ENCODE measurements at regions not wholly inside any gene's neighbourhood (a gene's known extent, or its start where the extent isn't known, plus 50 kb on each side); places are given as distances from the start of the nearest gene placed in this dataset.

DNA sequence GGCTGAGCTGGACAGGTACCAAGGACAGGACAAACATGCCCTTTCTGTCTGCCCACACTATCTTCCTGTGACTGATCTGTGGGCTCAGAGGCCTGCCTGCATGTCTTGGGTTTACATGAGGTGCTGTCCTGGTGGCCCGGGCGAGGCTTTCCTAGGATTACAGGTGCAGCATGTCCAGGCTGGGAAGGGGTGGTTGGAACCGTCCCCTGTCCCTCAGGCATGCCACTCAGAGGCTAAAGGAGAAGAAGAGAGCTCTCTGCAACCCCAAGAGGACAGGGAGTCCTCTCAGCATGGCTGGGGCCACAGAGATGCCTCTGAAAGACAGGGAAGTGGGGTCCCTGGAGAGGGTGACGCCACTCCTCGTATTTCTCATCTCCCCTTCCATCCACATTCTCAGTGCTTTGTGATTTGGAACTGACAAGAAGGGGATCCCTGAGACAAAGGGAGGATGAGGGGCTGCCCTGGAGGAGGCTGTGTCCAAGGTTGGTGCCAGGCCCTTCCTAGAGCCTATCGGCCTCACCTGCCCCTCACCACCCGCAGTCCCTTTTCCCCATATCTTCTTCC is 64.6 kb upstream of the LMO1 start:
- Histone ChIP-seq H3K36me3 (no peaks in the 10 kb centered on the region), H3K27me3 (no peaks in the 10 kb centered on the region), H3K9me3 (no peaks in the 10 kb centered on the region), H3K4me3 (no peak overlapping the region)
- DNase-seq: no peak

DNA sequence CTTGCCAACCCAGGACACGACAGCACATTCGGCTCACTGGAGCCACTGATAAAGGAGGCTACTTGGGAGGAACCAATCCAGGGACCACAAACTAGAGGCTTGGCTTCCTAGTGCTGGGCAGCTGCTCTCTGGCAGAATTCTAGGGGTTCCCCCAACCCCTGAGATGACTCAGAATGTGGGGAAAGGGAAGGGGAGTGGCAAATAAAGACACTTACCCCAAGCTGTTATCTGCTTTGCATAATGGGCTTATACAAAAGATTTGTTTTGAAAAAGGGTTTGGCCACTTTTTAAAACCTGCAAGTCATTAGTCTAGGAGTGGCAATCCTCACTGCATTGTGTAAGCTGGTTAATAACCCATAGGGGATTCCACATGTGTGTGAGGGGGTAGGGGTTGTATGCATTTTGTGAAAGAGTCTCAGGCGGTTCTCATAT is 64.1 kb upstream of the LMO1 start:
- Histone ChIP-seq H3K36me3 (no peaks in the 10 kb centered on the region), H3K9me3 (no peaks in the 10 kb centered on the region), H3K4me3 (no peak overlapping the region), H3K27me3 (no peaks in the 10 kb centered on the region)
- no peak for DNase-seq

DNA sequence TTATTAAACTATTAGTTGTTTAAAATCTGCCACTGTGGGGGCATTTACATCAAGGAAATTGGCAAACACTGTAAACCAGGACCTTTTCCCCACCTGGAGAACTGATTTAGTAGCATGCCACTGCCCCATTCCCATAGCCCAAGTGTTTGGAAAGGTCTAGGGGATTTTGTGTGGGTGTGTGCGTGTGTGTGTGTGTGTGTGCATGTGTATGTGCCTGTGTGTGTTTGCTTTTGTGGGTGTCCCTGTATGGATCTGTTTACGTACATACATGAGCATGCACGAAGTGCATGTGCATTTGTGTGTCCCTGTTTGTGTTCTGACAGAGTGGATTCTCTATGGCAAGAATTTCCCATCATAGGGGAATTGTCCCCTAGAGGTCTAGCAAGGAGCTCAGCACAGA is 62.7 kb upstream of the LMO1 start:
- no peaks in the 10 kb centered on the region for H3K9me3 ChIP-seq
- DNase-seq: no peak
- no peak overlapping the region for H3K4me3 ChIP-seq
- H3K27me3 ChIP-seq: no peaks in the 10 kb centered on the region
- no peaks in the 10 kb centered on the region for H3K36me3 ChIP-seq

DNA sequence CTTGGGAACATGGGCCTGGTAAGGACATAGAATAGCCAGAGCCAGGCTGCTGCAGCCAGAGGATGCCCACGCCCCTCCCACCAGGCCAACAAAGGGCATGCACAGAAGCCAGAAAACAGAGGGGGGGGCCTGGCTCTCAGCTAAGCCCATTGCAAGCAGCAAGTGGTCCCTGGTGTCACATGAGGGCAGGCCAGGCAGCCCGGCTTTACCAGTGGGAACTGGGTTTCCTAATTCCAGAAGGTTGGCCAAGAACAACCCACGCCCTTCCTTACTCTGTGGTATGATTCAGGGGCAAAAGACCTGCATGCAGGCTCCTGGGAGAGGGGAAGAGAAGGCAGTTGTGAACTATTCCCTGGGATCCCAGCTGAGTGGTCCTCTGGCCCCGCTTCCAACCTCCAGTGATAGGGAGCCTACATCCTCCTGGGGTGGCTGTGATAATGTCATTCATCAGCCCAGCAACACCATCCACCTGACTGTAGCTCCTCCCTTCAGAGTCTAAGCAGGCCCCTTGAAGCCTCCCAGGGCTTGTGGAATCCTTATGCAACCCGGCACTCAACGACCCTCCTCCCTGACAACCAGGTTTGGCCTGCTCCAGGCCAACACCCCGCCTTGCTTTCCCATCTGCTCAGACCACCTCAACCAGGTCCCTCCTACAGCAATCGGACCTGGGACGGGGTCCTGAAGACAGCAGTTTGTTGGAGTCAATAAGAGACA is 62.1 kb upstream of the LMO1 start:
- DNase-seq: no peak
- H3K36me3 ChIP-seq: no peaks in the 10 kb centered on the region
- no peaks in the 10 kb centered on the region for H3K27me3 ChIP-seq
- no peaks in the 10 kb centered on the region for H3K9me3 ChIP-seq
- no peak overlapping the region for H3K4me3 ChIP-seq

DNA sequence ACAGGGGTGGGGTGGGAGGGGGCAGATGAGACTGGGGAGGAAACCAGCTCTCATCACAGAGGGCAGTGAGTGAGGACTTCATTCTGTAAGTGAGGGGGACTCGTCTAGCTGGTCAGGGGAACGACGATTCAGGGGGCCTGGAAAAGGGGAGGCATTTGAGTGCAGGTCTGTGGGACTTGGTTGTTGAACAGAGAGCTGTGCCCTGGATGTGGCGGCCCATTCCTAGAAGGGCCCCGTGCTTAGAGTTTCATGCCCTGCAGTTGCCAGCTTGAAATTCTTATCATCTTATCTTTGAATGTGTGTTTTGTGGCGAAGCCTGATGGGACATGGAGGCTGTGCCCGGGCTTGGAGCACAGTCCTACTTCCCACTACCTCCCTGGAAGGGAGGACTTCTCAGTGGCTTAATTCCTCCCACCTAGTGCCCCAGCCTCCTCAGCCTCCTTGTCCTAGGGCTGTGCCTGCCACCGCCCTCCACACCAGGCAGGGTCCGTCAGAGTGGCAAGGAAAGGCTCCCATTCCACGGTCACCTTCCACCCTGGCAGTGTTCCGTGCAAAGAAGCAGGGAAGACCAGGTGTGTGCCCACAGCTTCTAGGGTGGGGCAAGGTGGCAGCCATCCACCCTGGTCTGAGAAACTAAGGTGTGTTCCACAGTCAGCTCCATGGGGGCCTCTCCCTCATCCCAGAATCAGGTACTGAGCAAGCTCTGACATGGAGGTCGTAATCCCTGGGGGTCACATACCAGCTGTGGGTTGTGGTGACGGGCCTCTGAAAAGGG is 59.7 kb upstream of the LMO1 start:
- DNase-seq: no peak
- no peaks in the 10 kb centered on the region for H3K36me3 ChIP-seq
- no peaks in the 10 kb centered on the region for H3K27me3 ChIP-seq
- H3K4me3 ChIP-seq: no peak overlapping the region
- H3K9me3 ChIP-seq: no peaks in the 10 kb centered on the region

DNA sequence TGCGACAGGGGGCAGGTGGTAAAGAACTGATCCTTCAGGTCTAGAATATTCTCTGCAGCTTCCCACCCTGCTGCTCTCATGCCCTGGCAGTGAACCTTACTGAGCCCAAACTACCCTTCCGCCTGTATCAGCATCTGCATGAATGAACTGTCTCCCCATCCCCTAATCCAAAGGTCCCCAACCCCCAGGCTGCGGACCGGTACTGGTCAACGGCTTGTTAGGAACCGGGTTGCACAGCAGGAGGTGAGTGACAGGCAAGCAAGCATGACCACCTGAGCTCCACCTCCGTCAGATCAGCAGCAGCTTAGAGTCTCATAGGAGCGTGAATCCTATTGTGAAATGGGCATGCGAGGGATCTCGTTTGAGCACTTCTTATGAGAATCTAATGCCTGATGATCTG is 58.2 kb upstream of the LMO1 start:
- Histone ChIP-seq H3K27me3 (no peaks in the 10 kb centered on the region), H3K4me3 (no peak overlapping the region), H3K36me3 (no peaks in the 10 kb centered on the region), H3K9me3 (no peaks in the 10 kb centered on the region)
- DNase-seq: no peak

DNA sequence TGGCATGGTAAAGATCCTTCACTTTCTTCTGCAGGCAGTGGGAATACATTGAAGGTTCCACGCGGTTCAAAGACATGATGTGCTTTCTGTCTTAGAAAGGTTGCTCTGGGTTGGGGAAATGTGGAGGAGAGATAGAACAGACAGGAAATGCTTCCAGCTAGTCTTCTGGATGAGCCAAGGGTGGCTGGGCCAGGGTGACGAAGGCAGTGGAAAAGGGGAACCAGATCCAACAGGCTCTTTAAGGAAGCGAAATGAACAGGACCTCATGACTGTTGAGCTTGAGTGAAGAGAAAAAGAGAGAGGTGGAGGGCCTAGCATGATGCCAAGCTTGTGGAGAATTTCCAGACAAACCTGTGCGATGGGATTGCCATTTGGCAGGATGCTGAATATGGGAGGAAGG is 56.4 kb upstream of the LMO1 start:
- Histone ChIP-seq H3K9me3 (no peaks in the 10 kb centered on the region), H3K27me3 (no peaks in the 10 kb centered on the region), H3K36me3 (no peaks in the 10 kb centered on the region), H3K4me3 (no peak overlapping the region)
- no peak for DNase-seq

DNA sequence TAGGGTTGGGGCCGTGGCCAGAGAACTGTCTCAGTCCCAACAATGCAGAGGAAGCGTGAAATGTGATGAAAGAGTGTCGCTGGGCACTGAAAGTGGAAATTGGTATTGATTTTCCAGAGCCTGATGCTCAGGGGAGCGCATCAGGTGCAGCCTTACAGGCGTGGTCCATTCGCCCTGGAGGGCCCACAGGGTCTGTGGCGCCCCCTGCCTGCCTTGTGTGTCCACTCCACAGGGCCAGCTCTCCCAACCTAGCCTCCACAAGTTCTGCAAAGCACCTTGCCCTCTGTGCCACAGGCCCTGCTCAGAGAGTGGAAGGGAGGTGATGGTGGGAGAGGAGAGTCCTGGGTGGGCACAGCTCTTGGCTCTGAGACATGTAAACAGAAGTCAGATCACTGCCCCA is 54.9 kb upstream of the LMO1 start:
- DNase-seq: no peak
- H3K27me3 ChIP-seq: no peaks in the 10 kb centered on the region
- no peaks in the 10 kb centered on the region for H3K9me3 ChIP-seq
- H3K36me3 ChIP-seq: no peaks in the 10 kb centered on the region
- H3K4me3 ChIP-seq: no peak overlapping the region

DNA sequence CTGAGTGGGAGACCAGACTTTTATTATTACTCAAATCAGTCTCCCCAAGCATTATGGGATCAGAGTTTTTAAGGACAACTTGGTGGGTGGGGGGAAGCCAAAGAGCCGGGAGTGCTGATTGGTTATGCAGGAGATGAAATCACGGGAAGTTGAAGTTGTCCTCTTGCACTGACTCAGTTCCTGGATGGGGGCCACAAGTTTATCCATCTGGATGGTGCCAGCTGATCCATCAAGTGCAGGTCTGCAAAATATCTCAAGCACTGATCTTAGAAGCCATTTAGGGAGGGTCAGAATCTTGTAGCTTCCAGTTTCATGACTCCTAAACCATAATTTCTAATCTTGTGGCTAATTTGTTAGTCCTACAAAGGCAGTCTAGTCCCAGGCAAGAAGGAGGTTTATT is 53.5 kb upstream of the LMO1 start:
- H3K4me3 ChIP-seq: no peak overlapping the region
- H3K36me3 ChIP-seq: no peaks in the 10 kb centered on the region
- peak; percentile 71 for DNase-seq
- no peaks in the 10 kb centered on the region for H3K9me3 ChIP-seq
- H3K27me3 ChIP-seq: no peaks in the 10 kb centered on the region

DNA sequence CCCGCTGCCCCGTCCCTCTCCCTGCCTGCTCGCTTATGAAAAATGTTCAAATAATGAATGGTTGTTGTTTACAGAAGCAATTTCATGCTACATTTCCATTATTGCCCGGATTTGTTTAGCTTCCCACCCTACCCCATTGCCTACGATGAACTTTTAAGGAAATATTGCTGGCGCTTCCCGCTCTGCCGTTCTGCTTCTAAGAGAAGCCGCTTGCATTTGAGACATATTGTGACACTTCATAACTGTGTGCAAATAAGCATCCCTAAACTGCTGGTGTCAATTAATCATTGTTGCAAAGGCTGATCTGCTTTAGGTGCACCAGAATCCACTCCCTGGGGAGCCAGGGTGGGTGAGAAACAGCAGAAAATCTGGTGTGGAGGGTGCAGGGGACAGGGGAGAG is 52.3 kb upstream of the LMO1 start:
- Histone ChIP-seq H3K4me3 (no peak overlapping the region), H3K9me3 (no peaks in the 10 kb centered on the region), H3K36me3 (no peaks in the 10 kb centered on the region), H3K27me3 (no peaks in the 10 kb centered on the region)
- no peak for DNase-seq

DNA sequence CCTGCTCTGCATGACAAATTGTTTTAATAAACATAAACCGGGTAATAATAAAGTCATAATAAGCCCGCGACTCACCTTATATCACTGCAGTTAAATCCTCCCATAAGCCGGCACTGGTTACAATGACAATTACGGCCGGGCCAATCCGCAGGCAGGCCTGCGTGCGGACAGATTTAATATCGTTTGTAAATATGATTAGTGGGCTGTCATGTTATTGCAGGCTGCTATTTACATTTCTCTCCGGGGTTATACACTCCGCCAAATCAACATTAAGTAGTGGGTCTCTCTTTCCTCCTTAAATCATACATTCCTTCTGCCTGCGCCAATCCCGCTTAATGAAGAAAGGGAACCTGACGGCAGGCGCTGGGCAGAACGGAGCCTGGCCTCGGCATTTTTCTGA is 51.8 kb upstream of the LMO1 start:
- DNase-seq: no peak

DNA sequence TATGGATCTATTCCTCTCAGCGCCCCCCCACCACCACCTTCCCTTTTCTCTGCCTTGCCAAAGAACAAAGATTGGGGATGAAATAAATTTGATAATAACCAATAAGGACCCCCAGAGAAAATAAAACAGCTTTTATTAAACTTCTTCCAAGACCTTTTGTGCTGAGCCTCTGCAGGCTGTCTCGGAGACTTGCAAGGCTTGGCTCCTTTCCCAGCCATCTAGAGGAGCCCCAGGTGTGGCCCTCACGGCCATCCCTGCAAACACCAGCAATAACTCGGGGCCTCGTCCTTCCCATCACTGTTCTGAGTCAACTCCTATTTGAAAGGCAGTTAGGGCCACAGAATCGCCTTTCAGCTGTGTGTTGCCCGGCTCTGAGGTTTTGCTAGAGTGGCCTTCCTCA is 51.2 kb upstream of the LMO1 start:
- Histone ChIP-seq H3K36me3 (no peaks in the 10 kb centered on the region), H3K9me3 (no peaks in the 10 kb centered on the region), H3K4me3 (no peak overlapping the region), H3K27me3 (no peaks in the 10 kb centered on the region)
- no peak for DNase-seq

More for the DNA sequence above, 51.8 kb upstream of the LMO1 start:
- Histone ChIP-seq H3K9me3 (no peaks in the 10 kb centered on the region), H3K36me3 (no peaks in the 10 kb centered on the region), H3K4me3 (no peak overlapping the region), H3K27me3 (no peaks in the 10 kb centered on the region)

DNA sequence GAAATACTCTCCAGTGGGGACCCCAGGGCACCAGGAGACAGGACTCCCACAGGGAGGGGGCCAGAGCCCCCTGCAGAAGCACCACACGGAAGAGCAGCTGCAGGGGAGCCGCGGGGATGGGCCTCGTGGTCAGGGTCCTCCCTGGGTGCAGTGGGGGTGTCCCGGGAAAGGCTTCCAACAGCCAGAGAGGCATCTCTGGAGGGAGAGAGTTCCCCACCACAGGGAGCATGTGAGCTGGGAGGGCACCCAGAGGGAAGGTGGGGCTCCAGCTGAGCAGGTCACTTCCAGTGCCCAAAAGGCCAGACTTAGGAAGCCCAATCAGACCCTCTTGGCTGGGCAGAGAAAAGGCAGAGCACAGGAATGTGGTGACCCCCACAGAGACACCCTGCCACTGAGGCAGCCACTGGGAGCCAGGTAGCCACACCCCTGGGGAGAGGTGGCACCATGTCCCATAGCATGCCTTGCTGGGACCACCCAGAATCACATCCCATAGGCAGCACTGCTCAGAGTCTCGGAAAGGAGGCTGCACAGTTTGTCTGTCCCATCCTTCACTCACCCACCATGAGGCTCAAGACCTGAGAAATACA is 49.9 kb upstream of the LMO1 start:
- H3K9me3 ChIP-seq: no peaks in the 10 kb centered on the region
- DNase-seq: no peak
- no peak overlapping the region for H3K4me3 ChIP-seq
- no peaks in the 10 kb centered on the region for H3K27me3 ChIP-seq
- no peaks in the 10 kb centered on the region for H3K36me3 ChIP-seq
